ENCODE measurements at regions not wholly inside any gene's neighbourhood (a gene's known extent, or its start where the extent isn't known, plus 50 kb on each side); places are given as distances from the start of the nearest gene placed in this dataset.

DNA sequence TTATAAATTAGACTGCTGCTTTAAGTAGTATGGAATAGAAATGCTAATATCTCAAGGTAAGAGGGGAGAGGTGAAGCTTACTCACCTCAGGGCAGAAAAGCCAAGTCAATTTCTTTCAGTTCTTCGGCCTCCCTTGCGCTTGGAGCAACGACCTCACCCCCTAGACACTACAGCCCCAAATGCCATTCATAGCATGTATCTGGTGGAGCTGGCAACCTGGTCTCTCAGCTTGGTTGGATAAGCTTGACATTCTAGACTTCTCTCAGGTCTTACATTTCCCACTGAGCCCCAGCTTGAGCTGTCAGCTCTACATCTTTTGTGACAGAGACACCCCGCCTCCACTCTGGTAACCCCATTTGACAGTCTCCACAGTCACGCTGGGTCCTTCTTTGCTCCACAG, 154.9 kb downstream of the ZNF608 start:
- ChIA-PET POLR2A (no interaction called here), CTCF (ENCODE audit: low intra/inter-chr PET ratio) (no interaction called here)
- in situ Hi-C loops (cut with MboI) (no loop called here), intact Hi-C loops (cut with micrococcal nuclease) (no loop called here)
- ATAC-seq (no peak), FAIRE-seq (no peak), DNase-seq (ENCODE audit: extremely low read depth in 1 of 4, low spot score in 3 of 4) (no peak)
- no peak overlapping the region for H3K4me2 ChIP-seq (ENCODE audit: insufficient read depth, low read length)
- WGBS (ENCODE audit: insufficient coverage, low coverage, missing lambda C conversion rate), result 50% methylated on average over 4 of the region's 5 CpGs
- H3K4me3 ChIP-seq, result no peak overlapping the region
- H2AFZ ChIP-seq (ENCODE audit: low read depth, low read length), result no peak overlapping the region
- H3K9me1 ChIP-seq (ENCODE audit: control insufficient read depth, insufficient read depth, low read length), result no peaks in the 10 kb centered on the region
- no peaks in the 10 kb centered on the region for H4K20me1 ChIP-seq (replicated peaks; ENCODE audit: control insufficient read depth, insufficient read depth, low read length)
- H3K79me2 ChIP-seq (ENCODE audit: control insufficient read depth, insufficient read depth, low read length), result no peaks in the 10 kb centered on the region
- H3K9ac ChIP-seq (ENCODE audit: insufficient read depth in 1 of 2, low read depth in 2 of 2, low read length in 2 of 2), result no peak overlapping the region
- BruUV-seq (replicated peaks), result no TSS peak
- no peak overlapping the region for H3K27ac ChIP-seq (ENCODE audit: extremely low read depth, low read depth, low read length)
- no peaks in the 10 kb centered on the region for H3K27me3 ChIP-seq (ENCODE audit: control insufficient read depth in 2 of 2, insufficient read depth in 2 of 2, low read length in 2 of 2)
- peaks cover 0 to 3% of the 10 kb centered on the region in 2 experiments; a peak in 2 of 5 replicates for H3K4me1 ChIP-seq (replicated peaks in 1 of 2; ENCODE audit: control insufficient read depth in 2 of 2, insufficient read depth in 2 of 2, low read length in 2 of 2)
- no peaks in the 10 kb centered on the region for H3K9me3 ChIP-seq (replicated peaks; ENCODE audit: control insufficient read depth, insufficient read depth, low read depth, low read length)
- no peaks in the 10 kb centered on the region for H3K36me3 ChIP-seq (ENCODE audit: control insufficient read depth, insufficient read depth, low read length)
- no peak for TF ChIP-seq ZNF609 (CRISPR knock-in tag; IDR thresholded peaks at IDR 0.05; ENCODE audit: borderline replicate concordance)
- TF ChIP-seq ZBTB34 (CRISPR knock-in tag; IDR thresholded peaks at IDR 0.05), result no peak
- no peak for TF ChIP-seq ZFX (CRISPR knock-in tag; IDR thresholded peaks at IDR 0.05)
- TF ChIP-seq ZKSCAN1 (IDR thresholded peaks at IDR 0.05; ENCODE audit: low read depth, low read length), result no peak
- TF ChIP-seq TRIM28 (IDR thresholded peaks at IDR 0.05), result no peak
- TF ChIP-seq CXXC5 (CRISPR knock-in tag; IDR thresholded peaks at IDR 0.05), result no peak
- no peak for TF ChIP-seq NR2F6 (CRISPR knock-in tag; IDR thresholded peaks at IDR 0.05)
- TF ChIP-seq, protein P1, sequence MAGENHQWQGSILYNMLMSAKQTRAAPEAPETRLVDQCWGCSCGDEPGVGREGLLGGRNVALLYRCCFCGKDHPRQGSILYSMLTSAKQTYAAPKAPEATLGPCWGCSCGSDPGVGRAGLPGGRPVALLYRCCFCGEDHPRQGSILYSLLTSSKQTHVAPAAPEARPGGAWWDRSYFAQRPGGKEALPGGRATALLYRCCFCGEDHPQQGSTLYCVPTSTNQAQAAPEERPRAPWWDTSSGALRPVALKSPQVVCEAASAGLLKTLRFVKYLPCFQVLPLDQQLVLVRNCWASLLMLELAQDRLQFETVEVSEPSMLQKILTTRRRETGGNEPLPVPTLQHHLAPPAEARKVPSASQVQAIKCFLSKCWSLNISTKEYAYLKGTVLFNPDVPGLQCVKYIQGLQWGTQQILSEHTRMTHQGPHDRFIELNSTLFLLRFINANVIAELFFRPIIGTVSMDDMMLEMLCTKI (IDR thresholded peaks at IDR 0.05; ENCODE audit: partially characterized antibody), result no peak
- TF ChIP-seq NR4A1 (CRISPR knock-in tag; IDR thresholded peaks at IDR 0.05), result no peak
- no peak for TF ChIP-seq NR4A1 (tag; IDR thresholded peaks at IDR 0.05)
- no peak for TF ChIP-seq FOXA3 (CRISPR knock-in tag; conservative IDR thresholded peaks at IDR 0.05 in 1 of 2, IDR thresholded peaks at IDR 0.05 in 1 of 2)
- no peak for TF ChIP-seq NKRF (IDR thresholded peaks at IDR 0.05; ENCODE audit: borderline replicate concordance)

All from K562 (cell line).